GM10266 (cell line): ENCODE measurements at regions not wholly inside any gene's neighbourhood (a gene's known extent, or its start where the extent isn't known, plus 50 kb on each side); places are given as distances from the start of the nearest gene placed in this dataset.

Experiments
- DNase-seq: peaks from one replicate; pipeline ENCODE4 v3.0.0; 2012; ENCODE audit errors: extremely low spot score
- TF ChIP-seq, protein P1 (sequence below): IDR thresholded peaks from 2 replicates; pipeline ENCODE4 v1.5.1; 2012; ENCODE audit warnings: mild to moderate bottlenecking, low read depth; ENCODE audit not compliant: control insufficient read depth, insufficient read depth; ENCODE audit errors: missing control alignments

DNA sequence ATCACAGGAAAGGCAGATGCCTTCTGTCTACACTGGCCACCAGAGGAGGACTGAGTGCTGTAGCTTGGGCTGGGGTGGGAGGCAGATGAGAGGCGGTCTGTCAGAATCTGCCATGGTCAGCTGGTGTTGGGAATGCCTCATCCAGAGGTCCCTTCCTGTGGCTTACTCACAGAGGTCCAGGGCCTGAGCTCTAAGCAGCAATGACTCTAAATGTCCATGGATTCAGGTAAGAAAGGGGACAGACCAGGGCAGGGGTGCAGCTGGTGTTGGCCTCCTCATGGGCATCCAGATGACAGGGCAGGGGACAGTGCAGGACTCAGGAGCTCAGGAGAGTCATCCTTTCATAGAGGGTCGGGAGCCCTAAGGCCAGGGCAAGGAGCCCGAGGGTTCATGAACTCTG, 165.0 kb downstream of the ICE1 start:
- DNase-seq = no peak
- TF ChIP-seq, protein P1, sequence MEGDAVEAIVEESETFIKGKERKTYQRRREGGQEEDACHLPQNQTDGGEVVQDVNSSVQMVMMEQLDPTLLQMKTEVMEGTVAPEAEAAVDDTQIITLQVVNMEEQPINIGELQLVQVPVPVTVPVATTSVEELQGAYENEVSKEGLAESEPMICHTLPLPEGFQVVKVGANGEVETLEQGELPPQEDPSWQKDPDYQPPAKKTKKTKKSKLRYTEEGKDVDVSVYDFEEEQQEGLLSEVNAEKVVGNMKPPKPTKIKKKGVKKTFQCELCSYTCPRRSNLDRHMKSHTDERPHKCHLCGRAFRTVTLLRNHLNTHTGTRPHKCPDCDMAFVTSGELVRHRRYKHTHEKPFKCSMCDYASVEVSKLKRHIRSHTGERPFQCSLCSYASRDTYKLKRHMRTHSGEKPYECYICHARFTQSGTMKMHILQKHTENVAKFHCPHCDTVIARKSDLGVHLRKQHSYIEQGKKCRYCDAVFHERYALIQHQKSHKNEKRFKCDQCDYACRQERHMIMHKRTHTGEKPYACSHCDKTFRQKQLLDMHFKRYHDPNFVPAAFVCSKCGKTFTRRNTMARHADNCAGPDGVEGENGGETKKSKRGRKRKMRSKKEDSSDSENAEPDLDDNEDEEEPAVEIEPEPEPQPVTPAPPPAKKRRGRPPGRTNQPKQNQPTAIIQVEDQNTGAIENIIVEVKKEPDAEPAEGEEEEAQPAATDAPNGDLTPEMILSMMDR = no peak

DNA sequence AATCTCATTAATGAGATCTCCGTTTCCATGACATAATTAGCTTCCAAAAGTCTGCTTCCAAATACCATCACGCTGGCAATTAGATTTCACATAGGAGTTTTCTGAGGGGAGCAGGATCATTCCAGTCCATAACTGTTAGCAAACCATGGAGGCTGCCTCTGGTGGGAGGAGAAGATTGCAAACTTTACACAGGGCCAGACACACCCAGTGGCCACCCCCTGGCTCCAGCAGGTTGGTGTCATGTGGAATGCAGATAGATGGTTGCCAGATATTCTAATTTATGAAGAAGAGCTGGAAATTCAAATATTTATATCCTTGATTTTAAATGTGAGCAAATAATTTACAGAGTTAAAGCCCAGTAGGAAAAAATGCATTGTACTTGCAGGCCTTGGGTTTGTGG, 164.2 kb downstream of the ICE1 start:
- TF ChIP-seq, protein P1 = no peak
- DNase-seq = no peak

DNA sequence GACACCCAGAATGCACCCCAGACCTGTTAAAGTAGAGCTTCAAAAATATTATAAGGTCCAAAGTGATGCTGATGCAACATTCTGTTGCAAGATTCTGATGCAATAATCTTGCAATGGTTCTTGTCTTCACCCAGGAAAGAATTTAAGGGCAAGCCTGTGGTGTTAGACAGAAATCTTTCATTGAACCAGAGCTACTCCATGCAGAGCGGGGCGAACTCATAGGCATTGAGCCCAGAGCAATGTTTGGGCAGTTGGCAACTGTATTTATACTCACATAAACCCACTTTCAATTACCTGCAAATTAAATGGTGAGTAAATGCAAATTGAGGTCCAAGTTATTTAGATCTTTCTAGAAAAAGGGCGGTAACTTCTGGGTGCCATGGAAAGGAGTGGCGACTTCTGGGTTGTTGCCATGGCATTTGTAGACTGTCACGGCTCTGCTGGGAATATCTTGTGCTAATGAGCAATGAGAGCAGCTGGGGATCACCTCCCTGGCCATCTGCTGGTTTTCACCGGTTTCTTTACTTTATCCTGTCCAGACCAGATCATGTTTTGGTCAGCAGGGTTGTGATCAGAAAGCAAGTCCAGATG, 163.4 kb downstream of the ICE1 start:
- TF ChIP-seq, protein P1 = no peak
- DNase-seq = no peak

DNA sequence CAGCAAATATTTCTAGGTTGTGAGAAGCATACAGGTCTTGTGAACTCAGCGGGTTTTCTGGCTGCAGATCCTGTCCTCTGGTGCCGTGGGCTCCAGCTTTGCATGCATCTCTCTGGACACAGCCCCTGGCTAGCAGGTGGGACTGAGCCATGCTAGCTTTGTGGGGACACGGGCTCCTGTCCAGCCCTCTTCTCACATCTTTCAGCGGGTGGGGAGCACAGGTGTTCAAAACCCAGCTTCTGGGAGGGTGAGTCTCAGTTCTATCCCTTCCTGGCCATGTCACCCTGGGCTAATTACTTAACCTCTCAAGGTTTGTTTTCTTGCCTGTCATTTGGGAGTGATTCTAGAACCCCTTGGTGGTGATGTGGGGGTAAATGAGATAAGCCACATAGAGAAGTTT, 162.3 kb downstream of the ICE1 start:
- DNase-seq = no peak
- TF ChIP-seq, protein P1 = no peak

DNA sequence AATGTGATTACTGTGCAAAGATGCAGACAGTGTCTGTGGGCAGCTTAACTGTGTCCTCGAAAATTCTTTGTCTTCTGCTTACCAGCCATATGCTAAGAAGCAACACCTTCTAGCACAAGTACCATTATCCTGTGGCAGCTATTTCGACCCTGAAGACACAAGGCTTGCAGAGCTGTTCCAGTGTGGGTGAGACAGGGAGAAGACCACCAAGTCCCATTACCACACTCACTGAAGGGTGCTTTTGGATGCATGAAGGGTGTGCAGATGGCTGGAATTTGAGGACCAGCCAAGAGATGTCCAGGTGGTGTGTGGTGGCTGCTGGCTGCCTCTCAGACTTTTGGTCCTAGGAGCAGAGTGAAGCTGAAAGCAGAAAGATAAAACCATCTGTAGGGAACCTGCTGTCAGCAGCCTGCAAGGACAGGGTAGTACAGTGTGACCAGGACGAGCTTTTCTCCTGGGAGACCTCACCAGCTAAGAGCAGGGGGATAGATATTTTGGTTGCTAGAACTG, 161.8 kb downstream of the ICE1 start:
- TF ChIP-seq, protein P1 = no peak
- DNase-seq = no peak

DNA sequence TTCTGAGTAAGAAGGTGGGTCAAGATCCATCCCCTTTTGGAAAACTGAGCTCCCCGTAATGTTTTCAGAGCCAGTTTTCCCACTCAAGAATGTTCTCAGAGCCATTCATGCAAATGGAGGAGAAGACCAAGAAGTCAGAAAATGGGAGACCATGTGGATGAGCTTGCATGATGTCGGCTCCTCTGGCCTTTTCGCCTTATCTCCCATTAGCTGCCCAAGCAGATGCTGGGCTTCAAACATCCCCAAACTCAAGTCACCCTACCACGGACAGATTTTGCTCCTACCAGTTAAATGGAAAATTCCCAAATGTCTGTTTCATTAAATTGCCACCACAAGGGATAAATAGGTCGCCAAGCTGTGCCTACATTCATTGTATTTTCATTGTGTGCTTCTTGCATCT, 161.4 kb downstream of the ICE1 start:
- TF ChIP-seq, protein P1 = no peak
- DNase-seq = no peak

DNA sequence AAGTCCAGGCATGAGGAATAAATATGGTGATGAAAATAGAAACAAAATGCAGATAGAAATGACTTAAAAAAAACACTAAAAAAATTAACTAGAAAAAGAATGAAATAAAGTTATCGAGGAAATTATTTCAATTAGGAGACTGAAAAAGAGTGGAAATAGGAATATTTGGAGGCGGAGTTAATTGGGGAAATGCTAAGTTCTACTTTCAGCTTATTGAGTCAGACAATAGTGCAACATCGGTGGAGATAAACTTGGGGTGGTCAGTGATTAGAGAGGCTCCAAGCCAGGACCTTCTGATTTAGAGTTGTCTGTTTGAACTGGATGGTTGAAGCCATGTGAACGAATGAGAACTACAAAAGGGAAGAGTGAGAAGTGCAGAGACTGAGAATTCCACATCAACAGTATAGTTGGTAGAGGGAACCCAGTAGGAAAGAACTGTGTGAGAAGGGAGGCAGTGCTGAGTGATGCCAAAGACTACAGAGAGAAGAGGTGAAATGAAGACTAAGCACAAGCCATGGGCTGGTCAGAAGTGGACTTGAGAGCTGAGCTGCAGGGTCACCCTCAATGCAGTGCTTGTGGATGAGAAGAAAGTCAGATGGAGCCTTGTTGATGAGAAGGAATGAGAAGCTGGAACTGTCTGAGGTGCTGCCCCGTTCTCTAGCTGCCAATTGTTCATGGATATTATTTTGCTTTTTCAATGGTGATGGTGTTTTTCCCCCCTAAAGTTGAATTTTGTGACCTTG, 160.7 kb downstream of the ICE1 start:
- TF ChIP-seq, protein P1 = no peak
- no peak for DNase-seq
